BE2C (cell line): ENCODE measurements at regions not wholly inside any gene's neighbourhood (a gene's known extent, or its start where the extent isn't known, plus 50 kb on each side); places are given as distances from the start of the nearest gene placed in this dataset.

Source experiments
- DNase-seq: peaks from one replicate; pipeline ENCODE4 v3.0.0-alpha.2; 2020
- H3K27me3 ChIP-seq: fragments of 250-450 bp; sonication (Bioruptor Pico); 2 replicates; pipeline ENCODE4 v1.5.1; 2020; ENCODE audit warnings: mild to moderate bottlenecking
- H3K36me3 ChIP-seq: fragments of 250-450 bp; sonication (Bioruptor Pico); 2 replicates; pipeline ENCODE4 v1.5.1; 2020; ENCODE audit warnings: mild to moderate bottlenecking
- H3K4me1 ChIP-seq: fragments of 250-450 bp; sonication (Bioruptor Pico); 2 replicates; pipeline ENCODE4 v1.5.1; 2020
- H3K4me3 ChIP-seq: 2 replicates; pipeline ENCODE4 v1.5.1; 2011; ENCODE audit warnings: low read depth, low read length
- H3K9me3 ChIP-seq: fragments of 250-450 bp; sonication (Bioruptor Pico); 2 replicates; pipeline ENCODE4 v1.5.1; 2020
- TF ChIP-seq, protein P1 (sequence below): IDR thresholded peaks from 2 replicates; pipeline ENCODE4 v1.5.1; 2012; ENCODE audit warnings: mild to moderate bottlenecking, low read depth, low read length

DNA sequence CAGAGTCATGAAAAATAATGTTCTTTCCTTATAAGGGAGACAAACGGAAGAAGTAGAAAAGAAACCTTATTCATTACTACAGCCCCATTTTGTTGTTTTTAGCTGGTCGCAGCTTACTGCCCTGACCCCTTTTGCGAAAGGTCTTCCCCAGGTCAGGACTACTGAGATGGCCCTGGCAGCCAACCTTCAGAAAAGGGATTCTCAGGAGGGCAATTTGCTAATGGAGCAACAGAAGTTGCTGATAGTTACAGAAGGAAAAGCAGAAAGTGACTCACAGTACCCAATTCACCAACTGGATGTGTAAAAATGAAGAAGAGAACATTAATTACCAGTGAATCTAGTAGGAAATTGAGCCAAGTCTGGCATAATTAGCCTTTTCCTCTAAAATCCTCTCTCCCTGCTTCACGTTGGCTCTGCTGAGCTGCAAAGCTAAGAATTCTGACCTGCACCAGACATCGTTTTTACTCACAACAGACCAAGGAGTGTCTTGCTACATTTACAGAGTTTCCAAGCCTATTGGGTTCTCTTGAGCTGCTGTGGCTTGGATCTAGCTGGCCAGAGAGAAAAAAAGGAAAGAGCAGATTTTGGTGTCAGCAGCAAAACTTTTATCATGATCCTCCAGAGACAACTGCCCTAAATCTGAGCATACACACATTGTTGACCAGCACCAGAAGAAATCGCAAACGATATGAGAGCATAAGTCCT is 499.9 kb upstream of the FZD8 start:
- no peaks in the 10 kb centered on the region for H3K4me1 ChIP-seq
- H3K9me3 ChIP-seq, result no peaks in the 10 kb centered on the region
- TF ChIP-seq, protein P1, sequence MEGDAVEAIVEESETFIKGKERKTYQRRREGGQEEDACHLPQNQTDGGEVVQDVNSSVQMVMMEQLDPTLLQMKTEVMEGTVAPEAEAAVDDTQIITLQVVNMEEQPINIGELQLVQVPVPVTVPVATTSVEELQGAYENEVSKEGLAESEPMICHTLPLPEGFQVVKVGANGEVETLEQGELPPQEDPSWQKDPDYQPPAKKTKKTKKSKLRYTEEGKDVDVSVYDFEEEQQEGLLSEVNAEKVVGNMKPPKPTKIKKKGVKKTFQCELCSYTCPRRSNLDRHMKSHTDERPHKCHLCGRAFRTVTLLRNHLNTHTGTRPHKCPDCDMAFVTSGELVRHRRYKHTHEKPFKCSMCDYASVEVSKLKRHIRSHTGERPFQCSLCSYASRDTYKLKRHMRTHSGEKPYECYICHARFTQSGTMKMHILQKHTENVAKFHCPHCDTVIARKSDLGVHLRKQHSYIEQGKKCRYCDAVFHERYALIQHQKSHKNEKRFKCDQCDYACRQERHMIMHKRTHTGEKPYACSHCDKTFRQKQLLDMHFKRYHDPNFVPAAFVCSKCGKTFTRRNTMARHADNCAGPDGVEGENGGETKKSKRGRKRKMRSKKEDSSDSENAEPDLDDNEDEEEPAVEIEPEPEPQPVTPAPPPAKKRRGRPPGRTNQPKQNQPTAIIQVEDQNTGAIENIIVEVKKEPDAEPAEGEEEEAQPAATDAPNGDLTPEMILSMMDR, result no peak
- no peak overlapping the region for H3K4me3 ChIP-seq
- no peaks in the 10 kb centered on the region for H3K36me3 ChIP-seq
- no peaks in the 10 kb centered on the region for H3K27me3 ChIP-seq
- DNase-seq, result no peak

DNA sequence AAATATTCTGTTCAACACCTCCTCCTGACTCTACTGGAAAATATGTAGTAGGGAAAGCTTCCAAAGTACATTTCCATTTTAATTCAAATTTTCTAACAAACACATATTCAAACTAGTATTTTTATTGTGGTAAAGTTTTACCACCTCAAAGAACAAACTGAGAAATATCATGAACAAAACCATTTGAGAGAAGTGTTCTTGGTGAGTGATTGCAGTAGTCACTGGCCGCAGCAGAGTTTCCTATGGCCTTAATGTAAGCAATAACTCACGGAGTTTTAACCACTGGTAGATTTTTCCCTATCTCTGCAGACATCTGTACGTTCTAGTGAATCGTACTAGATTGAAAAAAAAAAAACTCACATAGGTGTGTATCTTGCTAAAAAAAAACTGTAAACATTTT is 487.0 kb upstream of the FZD8 start:
- no peak for DNase-seq
- TF ChIP-seq, protein P1, result no peak
- H3K4me1 ChIP-seq, result no peaks in the 10 kb centered on the region
- no peaks in the 10 kb centered on the region for H3K36me3 ChIP-seq
- H3K27me3 ChIP-seq, result no peaks in the 10 kb centered on the region
- H3K9me3 ChIP-seq, result no peaks in the 10 kb centered on the region
- no peak overlapping the region for H3K4me3 ChIP-seq

DNA sequence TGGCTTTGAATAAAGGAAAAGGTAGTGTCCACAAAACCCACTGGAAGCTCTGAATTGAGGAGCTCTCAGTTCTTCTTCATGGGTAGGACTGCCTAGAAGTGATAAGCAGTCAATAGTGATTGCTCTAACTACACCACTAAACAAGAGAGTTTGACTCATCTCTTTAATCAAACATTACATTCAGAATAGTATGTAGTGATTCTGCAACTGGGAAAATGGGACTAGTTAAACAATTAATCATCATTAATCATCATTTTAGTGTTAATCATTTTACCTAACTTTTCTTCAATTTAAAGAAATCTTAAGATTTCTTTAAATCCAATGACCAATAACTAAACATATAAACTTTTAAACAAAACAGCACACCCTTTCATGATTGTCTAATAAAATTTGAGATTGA is 484.0 kb upstream of the FZD8 start:
- no peaks in the 10 kb centered on the region for H3K9me3 ChIP-seq
- no peak for DNase-seq
- TF ChIP-seq, protein P1, result no peak
- H3K27me3 ChIP-seq, result no peaks in the 10 kb centered on the region
- no peaks in the 10 kb centered on the region for H3K4me1 ChIP-seq
- no peak overlapping the region for H3K4me3 ChIP-seq
- H3K36me3 ChIP-seq, result no peaks in the 10 kb centered on the region

DNA sequence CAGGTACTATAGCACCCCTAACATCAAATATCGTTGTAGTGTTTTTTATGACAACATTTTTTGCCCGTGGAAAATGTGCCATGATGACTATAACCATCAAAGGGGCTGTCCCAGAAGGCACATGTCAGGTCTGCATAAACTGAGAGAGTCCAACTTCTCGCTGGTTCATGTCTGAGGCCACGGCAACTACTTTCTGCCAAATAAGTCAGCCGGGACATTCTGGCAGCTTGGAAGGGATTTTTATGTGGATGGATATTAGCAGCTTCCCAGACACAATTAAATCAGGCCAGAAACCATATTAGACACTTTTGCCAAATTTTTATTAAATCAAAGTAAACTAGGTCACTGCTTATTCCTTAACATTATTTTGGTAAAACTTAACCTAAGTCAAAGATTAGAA is 477.4 kb upstream of the FZD8 start:
- no peaks in the 10 kb centered on the region for H3K9me3 ChIP-seq
- TF ChIP-seq, protein P1, result no peak
- DNase-seq, result no peak
- H3K4me1 ChIP-seq, result no peaks in the 10 kb centered on the region
- H3K36me3 ChIP-seq, result no peaks in the 10 kb centered on the region
- no peak overlapping the region for H3K4me3 ChIP-seq
- no peaks in the 10 kb centered on the region for H3K27me3 ChIP-seq

DNA sequence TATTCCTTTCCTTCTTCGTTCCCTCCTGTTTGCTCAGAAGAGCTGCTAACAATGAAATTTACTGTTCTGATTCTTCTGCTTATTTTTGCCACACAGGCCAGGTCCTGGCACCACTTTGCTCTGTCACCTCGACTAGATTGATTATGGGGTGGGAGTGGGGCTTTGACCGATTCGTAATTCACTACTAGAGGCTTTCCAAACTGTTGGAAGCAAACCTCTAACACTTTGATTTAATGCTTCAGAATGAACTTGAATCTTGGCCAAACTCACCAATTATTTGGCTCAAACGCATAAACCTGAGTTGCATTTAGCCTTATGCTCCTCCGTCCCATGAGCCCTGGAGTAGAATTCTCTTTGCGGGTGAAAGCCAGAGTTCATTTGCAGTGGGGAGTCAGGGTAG is 476.2 kb upstream of the FZD8 start:
- no peak for DNase-seq

DNA sequence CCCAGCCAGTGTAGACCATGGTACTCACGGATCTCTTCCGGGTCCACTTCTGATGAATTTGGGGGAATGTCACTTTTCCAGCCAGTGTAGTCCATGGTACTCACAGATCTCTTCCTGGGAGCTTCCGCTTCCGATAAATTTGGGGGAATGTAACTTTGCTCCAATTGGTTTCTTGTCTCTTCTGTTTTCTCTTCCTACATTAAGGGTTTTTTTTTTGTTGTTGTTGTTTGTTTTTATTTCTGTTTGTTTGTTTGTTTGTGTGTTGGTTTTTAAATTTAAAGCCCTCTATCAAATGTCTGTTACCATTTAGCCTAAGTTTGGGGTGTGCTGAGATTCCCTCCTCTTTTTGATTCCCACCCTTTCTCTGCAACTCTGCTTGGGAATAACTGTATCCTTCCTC is 475.8 kb upstream of the FZD8 start:
- Histone ChIP-seq H3K4me3 (no peak overlapping the region), H3K27me3 (no peaks in the 10 kb centered on the region)
- TF ChIP-seq, protein P1, result no peak

More for the DNA sequence above, 476.2 kb upstream of the FZD8 start:
- no peaks in the 10 kb centered on the region for H3K9me3 ChIP-seq
- H3K4me3 ChIP-seq, result no peak overlapping the region
- no peaks in the 10 kb centered on the region for H3K36me3 ChIP-seq
- TF ChIP-seq, protein P1, result no peak
- H3K4me1 ChIP-seq, result no peaks in the 10 kb centered on the region
- no peaks in the 10 kb centered on the region for H3K27me3 ChIP-seq

More for the DNA sequence above, 475.8 kb upstream of the FZD8 start:
- H3K9me3 ChIP-seq, result no peaks in the 10 kb centered on the region
- no peaks in the 10 kb centered on the region for H3K4me1 ChIP-seq
- no peak for DNase-seq
- H3K36me3 ChIP-seq, result no peaks in the 10 kb centered on the region
